Thyroid gland (tissue), 4 donors: ENCODE measurements at regions not wholly inside any gene's neighbourhood (a gene's known extent, or its start where the extent isn't known, plus 50 kb on each side); places are given as distances from the start of the nearest gene placed in this dataset.

Source experiments
- CTCF ChIP-seq, 6 experiments: fragments of 200-600 bp in 3 of 6; fragments of 450-650 bp in 3 of 6; sonication (generic) in 3 of 6; IDR thresholded peaks; one replicate each; pipeline ENCODE4 v1.5.1; 2016 to 2019; ENCODE audit warnings: antibody characterized with exemption in 6 of 6, mild to moderate bottlenecking in 2 of 6, inconsistent platforms in 1 of 6, moderate library complexity in 1 of 6
- POLR2A ChIP-seq, 2 donors: fragments of 450-650 bp; IDR thresholded peaks; one replicate each; pipeline ENCODE4 v1.6.1; 2017; ENCODE audit warnings: antibody characterized with exemption in 2 of 2, mild to moderate bottlenecking in 2 of 2, moderate library complexity in 1 of 2

GRCh38 chr7:49669692-49670260 lies 103.7 kb upstream of the VWC2 start:
- no peak for TF ChIP-seq CTCF (IDR thresholded peaks at IDR 0.05)
- TF ChIP-seq POLR2A (IDR thresholded peaks at IDR 0.05), result no peak
